Keratinocyte (primary cell): ENCODE measurements at regions not wholly inside any gene's neighbourhood (a gene's known extent, or its start where the extent isn't known, plus 50 kb on each side); places are given as distances from the start of the nearest gene placed in this dataset.

Experiments
- DNase-seq: peaks from one replicate; pipeline ENCODE4 v3.0.0-alpha.2; 2011; ENCODE audit warnings: low read depth, missing footprints, low spot score
- FAIRE-seq: peaks from 2 replicates; lab custom pipeline; 2011; peaks lifted over from hg19 to GRCh38; lab: Jason Lieb, UNC
- H2AFZ ChIP-seq: 2 replicates; pipeline ENCODE4 v1.6.0; 2012; ENCODE audit warnings: low read length, control low read depth, inconsistent platforms; ENCODE audit not compliant: control insufficient read depth
- H3K27ac ChIP-seq: 2 replicates; pipeline ENCODE4 v1.5.1; 2011; ENCODE audit warnings: low read length; ENCODE audit not compliant: control insufficient read depth, insufficient read depth
- H3K27me3 ChIP-seq: 3 replicates; pipeline ENCODE4 v1.6.0; 2011; ENCODE audit warnings: low read length; ENCODE audit not compliant: control insufficient read depth, insufficient read depth; ENCODE audit errors: extremely low read depth
- H3K36me3 ChIP-seq, 2 experiments: 2 replicates in 1 of 2; 3 replicates in 1 of 2; pipeline ENCODE4 v1.5.1; 2011; ENCODE audit warnings: low read length in 2 of 2, mild to moderate bottlenecking in 1 of 2; ENCODE audit not compliant: control insufficient read depth in 2 of 2, insufficient read depth in 2 of 2; ENCODE audit errors: extremely low read depth in 1 of 2
- H3K4me1 ChIP-seq: 3 replicates; pipeline ENCODE4 v1.5.1; 2011; ENCODE audit warnings: low read length; ENCODE audit not compliant: control insufficient read depth, insufficient read depth; ENCODE audit errors: extremely low read depth
- H3K4me2 ChIP-seq: 3 replicates; pipeline ENCODE4 v1.6.0; 2011; ENCODE audit warnings: low read depth, low read length; ENCODE audit not compliant: control insufficient read depth, insufficient read depth; ENCODE audit errors: extremely low read depth
- H3K4me3 ChIP-seq, 3 experiments: fragments of 200-600 bp in 1 of 3; sonication (generic) in 1 of 3; 2 replicates in 2 of 3; 3 replicates in 1 of 3; pipeline ENCODE4 v1.5.1; 2011 to 2016; ENCODE audit warnings: low read length in 3 of 3, mild to moderate bottlenecking in 3 of 3, control low read depth in 2 of 3, inconsistent platforms in 1 of 3, low read depth in 1 of 3, mixed read lengths in 1 of 3, mixed run types in 1 of 3, moderate library complexity in 1 of 3; ENCODE audit not compliant: control insufficient read depth in 2 of 3, insufficient read depth in 2 of 3; ENCODE audit errors: extremely low read depth in 1 of 3
- H3K79me2 ChIP-seq: 2 replicates; pipeline ENCODE4 v1.6.0; 2012; ENCODE audit warnings: low read length; ENCODE audit not compliant: control insufficient read depth, insufficient read depth
- H3K9ac ChIP-seq: 3 replicates; pipeline ENCODE4 v1.6.0; 2011; ENCODE audit warnings: low read length; ENCODE audit not compliant: control insufficient read depth, insufficient read depth; ENCODE audit errors: extremely low read depth
- H3K9me1 ChIP-seq: 3 replicates; pipeline ENCODE4 v1.6.0; 2011; ENCODE audit warnings: low read length; ENCODE audit not compliant: control insufficient read depth, insufficient read depth; ENCODE audit errors: extremely low read depth
- H3K9me3 ChIP-seq: 2 replicates; pipeline ENCODE4 v1.5.1; 2012; ENCODE audit warnings: low read depth, low read length; ENCODE audit not compliant: control insufficient read depth
- H4K20me1 ChIP-seq: 3 replicates; pipeline ENCODE4 v1.6.0; 2011; ENCODE audit warnings: low read length; ENCODE audit not compliant: control insufficient read depth, insufficient read depth; ENCODE audit errors: extremely low read depth
- EZH2 ChIP-seq: IDR thresholded peaks from one replicate; pipeline ENCODE4 v1.6.1; 2012; ENCODE audit warnings: inconsistent platforms, mild to moderate bottlenecking, low read length, moderate library complexity
- dilution Hi-C: fragments of 300-500 bp; cut with MboI; formaldehyde crosslinking; loops from one replicate; pipeline ENCODE4 v1.7.0; 2020; ENCODE audit warnings: low sequenced_read_pairs; ENCODE audit not compliant: extremely low pct_ligation_motif_present
- TF ChIP-seq, protein P1 (sequence below), 3 experiments: IDR thresholded peaks in 1 of 3; conservative IDR thresholded peaks in 1 of 3; optimal IDR thresholded peaks in 1 of 3; 2 replicates in 2 of 3; 3 replicates in 1 of 3; pipeline versions ENCODE3 to v1.5.1; 2011; ENCODE audit warnings: low read length in 3 of 3, mild to moderate bottlenecking in 3 of 3, moderate library complexity in 2 of 3, control low read depth in 1 of 3, inconsistent platforms in 1 of 3; ENCODE audit not compliant: insufficient read depth in 2 of 3; ENCODE audit errors: extremely low read depth in 1 of 3

DNA sequence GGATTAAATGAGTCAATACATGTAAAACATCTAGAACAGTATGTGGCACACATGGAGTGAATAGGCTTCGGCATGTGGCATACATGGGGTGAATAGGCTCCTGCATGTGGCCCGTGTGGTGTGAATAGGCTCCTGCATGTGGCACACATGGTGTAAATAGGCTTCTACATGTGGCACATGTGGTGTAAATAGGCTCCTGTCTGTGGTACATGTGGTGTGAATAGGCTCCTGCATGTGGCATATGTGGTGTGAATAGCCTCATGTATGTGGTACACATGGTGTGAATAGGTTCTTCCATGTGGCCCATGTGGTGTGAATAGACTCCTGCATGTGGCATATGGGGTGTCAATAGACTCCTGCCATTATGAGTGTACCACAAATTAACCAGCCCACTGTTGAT lies 219.1 kb upstream of the KIRREL3 start:
- dilution Hi-C loops, result no loop called here
- Histone ChIP-seq H3K9ac (no peak overlapping the region), H3K27me3 (peaks cover 3% of the 10 kb centered on the region), H3K79me2 (no peaks in the 10 kb centered on the region), H3K4me3 (no peak overlapping the region), H3K9me1 (no peaks in the 10 kb centered on the region), H3K9me3 (no peaks in the 10 kb centered on the region), H3K27ac (no peak overlapping the region), H4K20me1 (no peaks in the 10 kb centered on the region), H3K4me1 (no peaks in the 10 kb centered on the region), H2AFZ (no peak overlapping the region), H3K4me2 (no peak overlapping the region), H3K36me3 (no peaks in the 10 kb centered on the region)
- no peak for DNase-seq
- FAIRE-seq, result no peak
- TF ChIP-seq, protein P1, sequence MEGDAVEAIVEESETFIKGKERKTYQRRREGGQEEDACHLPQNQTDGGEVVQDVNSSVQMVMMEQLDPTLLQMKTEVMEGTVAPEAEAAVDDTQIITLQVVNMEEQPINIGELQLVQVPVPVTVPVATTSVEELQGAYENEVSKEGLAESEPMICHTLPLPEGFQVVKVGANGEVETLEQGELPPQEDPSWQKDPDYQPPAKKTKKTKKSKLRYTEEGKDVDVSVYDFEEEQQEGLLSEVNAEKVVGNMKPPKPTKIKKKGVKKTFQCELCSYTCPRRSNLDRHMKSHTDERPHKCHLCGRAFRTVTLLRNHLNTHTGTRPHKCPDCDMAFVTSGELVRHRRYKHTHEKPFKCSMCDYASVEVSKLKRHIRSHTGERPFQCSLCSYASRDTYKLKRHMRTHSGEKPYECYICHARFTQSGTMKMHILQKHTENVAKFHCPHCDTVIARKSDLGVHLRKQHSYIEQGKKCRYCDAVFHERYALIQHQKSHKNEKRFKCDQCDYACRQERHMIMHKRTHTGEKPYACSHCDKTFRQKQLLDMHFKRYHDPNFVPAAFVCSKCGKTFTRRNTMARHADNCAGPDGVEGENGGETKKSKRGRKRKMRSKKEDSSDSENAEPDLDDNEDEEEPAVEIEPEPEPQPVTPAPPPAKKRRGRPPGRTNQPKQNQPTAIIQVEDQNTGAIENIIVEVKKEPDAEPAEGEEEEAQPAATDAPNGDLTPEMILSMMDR (optimal IDR thresholded peaks at IDR 0.05 in 1 of 3, IDR thresholded peaks at IDR 0.05 in 1 of 3, conservative IDR thresholded peaks at IDR 0.05 in 1 of 3; ENCODE audit: extremely low read depth in 1 of 3, insufficient read depth in 2 of 3, low read length in 3 of 3), result no peak
- no peak for TF ChIP-seq EZH2

DNA sequence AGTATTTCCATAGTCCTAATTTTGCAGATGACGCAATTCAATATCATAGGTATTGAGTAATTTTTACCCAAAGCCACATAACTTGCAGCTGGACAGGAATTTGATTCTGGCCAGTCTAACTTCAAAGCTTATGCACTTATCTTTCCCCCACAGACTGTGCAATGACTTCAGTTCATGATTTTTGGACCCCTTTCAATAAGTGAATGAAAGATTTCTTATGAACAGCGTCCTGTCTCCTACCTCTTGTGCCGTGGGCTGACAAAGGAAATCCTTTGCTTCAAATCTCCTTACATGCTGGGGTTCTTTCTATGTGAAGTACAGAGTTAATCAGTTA lies 217.7 kb upstream of the KIRREL3 start:
- Histone ChIP-seq H3K27ac (no peak overlapping the region), H3K9me3 (no peaks in the 10 kb centered on the region), H3K27me3 (no peaks in the 10 kb centered on the region), H3K79me2 (no peaks in the 10 kb centered on the region), H3K9me1 (no peaks in the 10 kb centered on the region), H3K36me3 (no peaks in the 10 kb centered on the region), H2AFZ (no peak overlapping the region), H3K4me3 (no peak overlapping the region), H3K9ac (no peak overlapping the region), H3K4me1 (no peaks in the 10 kb centered on the region), H4K20me1 (no peaks in the 10 kb centered on the region), H3K4me2 (no peak overlapping the region)
- no peak for TF ChIP-seq EZH2
- TF ChIP-seq, protein P1 (optimal IDR thresholded peaks at IDR 0.05 in 1 of 3, IDR thresholded peaks at IDR 0.05 in 1 of 3, conservative IDR thresholded peaks at IDR 0.05 in 1 of 3; ENCODE audit: extremely low read depth in 1 of 3, insufficient read depth in 2 of 3, low read length in 3 of 3), result no peak
- DNase-seq (no peak), FAIRE-seq (no peak)
- dilution Hi-C loops, result no loop called here
